HuH-7.5 (cell line): ENCODE measurements at regions not wholly inside any gene's neighbourhood (a gene's known extent, or its start where the extent isn't known, plus 50 kb on each side); places are given as distances from the start of the nearest gene placed in this dataset.

Experiments used
- DNase-seq: peaks from one replicate; pipeline ENCODE4 v3.0.0; 2011; ENCODE audit warnings: low spot score

DNA sequence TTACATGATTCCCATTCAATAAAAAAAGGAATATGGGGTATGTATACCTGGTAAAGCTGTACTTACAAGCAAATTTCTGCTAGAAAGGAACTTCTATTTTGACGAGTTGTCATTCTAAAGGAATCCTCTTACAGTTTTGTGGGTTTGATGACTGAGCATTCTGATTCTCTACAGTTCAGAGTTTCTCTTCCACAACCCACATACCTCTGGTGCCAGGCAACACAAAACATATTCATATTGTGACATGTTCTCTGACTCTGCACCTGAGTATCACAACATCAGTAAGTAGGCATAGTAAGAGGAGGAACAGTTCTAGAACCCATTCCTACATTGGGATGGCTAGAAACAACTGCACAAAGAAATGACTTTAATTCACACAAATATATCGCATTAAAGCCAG is 636.6 kb downstream of the MED13L start:
- no peak for DNase-seq

- no peak for DNase-seq
Observed at GRCh38 chr12:115639648-115640012, 637.9 kb downstream of the MED13L start.

DNA sequence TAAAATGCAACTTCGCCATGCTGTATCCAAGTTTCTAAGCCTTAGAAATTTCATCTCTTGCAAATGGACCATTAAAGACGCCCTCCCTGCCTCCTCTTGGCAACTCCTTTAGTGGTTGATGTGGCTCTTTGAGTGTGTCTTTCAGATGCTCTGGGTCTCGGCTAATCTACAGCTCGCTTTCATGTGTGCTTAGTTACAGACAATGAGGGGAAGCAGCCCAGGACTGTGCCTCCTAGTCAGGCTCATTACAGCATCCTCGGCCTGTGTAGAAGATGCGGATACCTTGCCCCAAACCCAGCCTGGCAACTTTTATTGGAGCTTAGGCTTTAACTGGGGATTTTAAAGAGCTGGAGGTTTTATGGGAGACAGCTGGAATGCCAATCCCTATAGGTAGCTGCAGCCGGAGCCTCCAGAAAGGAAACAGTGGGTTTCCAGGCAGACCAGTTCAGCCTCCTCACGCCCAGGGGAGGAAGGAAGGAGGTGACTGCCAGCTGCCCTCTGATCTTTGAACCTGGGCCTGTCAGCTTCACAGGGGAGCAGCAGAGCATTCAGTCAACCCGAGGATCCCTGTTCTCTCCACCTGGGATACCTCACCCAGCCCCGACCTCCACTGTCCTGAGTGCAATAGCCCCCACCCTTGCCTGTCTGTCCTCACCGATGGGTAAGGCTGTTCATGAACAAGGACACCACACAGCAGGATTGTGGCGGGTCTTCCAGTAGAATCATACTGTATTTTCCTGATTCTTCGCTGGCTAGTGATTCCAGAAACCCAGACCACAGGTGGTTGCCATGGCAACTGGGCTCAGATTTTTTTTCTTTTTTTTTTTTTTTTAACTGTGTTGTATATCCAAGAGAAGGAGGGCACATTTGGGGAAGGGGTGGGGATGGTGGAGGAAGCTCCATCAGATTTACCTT is 638.5 kb downstream of the MED13L start:
- no peak for DNase-seq

DNA sequence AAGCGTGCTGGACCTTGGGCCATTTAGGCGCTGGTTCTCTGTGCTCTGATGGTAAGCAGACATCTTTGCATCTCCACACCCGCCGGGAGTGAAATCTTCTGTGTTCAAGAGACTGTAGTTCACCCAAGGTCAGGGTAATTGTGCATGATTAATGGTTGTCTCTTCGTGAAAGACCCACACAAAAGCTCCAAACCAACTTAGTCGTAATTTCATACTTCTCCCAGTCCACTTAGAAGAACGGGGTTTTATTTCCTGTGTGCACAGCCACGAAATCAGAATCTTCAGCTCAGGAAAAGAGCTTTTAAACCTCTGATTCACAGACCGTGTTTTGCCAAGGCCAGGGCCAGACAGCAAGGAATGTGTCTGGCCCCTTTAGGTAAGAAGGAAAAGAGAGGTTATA is 640.9 kb downstream of the MED13L start:
- no peak for DNase-seq

DNA sequence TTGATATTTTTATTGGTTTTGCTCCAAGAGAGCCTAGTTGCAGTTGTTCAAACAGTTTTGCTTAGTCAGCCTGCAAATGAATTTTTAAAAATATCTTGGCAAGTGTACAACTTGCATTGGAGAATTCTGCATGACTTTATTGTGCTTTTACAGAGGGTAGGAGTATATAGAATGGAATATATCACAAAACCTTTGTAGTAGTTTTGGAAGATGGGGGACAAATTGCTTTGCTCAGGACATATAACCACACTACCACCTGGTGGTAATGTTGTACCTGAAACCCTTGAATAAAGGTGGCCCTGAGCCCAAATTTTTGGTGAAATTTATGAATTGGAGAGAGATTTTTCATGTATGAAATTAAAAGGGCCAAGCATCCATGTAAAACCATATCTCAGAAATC is 645.2 kb downstream of the MED13L start:
- DNase-seq: no peak

- DNase-seq: no peak
Observed at GRCh38 chr12:115630136-115630535, 647.4 kb downstream of the MED13L start.

GRCh38 chr12:115626210-115626609 is 651.3 kb downstream of the MED13L start:
- DNase-seq: no peak

GRCh38 chr12:115623764-115624334 is 653.6 kb downstream of the MED13L start:
- DNase-seq: no peak

DNA sequence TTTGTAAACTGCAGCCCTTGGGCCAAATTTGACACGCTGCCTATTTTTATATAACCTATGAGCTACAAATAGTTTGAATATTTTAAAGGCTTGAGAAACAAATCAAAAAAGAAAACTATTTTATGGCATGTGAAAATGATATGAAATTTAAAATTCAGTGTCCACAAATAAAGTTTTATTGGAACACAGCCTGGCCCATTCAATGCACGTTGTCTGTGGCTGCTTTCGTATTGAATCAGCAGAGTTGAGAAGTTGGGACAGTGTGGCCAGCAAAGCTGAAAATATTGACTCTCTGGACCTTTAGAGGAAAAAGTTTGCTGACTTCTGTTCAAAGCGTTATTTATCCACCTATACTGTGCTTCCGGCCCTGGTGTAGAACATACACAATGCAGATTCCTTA is 654.2 kb downstream of the MED13L start:
- DNase-seq: no peak

GRCh38 chr12:115620816-115621215 is 656.7 kb downstream of the MED13L start:
- DNase-seq: no peak

DNA sequence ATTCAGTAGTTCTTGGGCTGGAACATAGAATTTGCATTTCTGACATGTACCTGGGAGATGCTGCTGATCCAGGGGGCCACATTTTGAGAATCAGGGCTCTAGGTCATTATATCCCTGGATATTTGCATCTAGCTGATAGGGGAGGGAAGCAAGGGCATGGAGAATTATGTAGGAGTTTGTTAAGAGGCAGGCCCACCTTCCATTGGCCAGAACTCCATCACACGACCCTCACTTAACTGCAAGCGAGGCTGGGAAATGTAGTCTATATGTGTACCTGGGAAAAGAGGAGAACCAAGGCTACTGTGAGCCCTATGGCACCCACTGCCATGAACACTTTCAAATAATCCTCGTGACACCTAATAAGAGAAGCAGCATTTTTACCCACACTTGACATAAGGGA is 657.6 kb downstream of the MED13L start:
- DNase-seq: no peak

GRCh38 chr12:115619061-115619460 is 658.4 kb downstream of the MED13L start:
- DNase-seq: no peak

- DNase-seq: no peak
Observed at GRCh38 chr12:115618105-115618504, 659.4 kb downstream of the MED13L start.

DNA sequence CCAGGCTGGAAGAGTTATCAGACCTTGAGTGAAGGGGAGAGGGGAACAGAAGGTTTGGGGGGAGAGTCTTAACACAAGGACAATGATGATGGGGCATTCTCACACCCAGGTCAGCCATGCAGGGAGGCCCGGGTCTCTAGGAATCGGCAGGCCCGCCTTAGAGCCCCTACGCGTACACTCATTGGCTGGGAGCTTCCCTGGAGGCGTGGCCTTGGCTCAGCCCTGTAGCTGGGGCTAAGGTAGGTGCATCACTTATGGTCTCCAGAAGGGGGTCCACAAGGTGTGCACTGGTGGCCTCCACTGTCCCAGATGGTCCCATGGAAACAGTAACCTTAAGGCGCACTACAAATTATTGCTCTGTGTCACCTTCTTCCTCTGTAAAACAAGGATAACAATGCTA is 660.1 kb downstream of the MED13L start:
- no peak for DNase-seq

GRCh38 chr12:115611477-115611876 is 666.0 kb downstream of the MED13L start:
- no peak for DNase-seq

DNA sequence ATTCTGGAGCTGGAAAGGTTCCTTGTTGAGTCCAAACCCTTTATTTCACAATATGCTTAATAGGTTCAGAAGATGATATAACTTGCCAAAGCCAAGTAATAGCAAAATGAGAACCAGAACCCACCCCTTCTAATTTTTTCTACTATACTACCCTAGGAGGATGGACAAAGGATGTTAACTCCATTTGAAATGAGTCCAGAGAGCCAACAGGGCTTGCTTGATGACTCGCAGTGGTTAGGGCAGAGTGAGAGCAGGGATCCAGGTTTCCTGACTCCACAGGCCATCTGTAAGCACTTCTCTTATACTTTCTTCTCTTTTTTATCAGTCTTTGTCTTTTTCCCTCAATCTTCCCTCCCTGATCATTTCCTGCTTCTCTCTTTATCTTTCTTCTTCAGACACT is 668.1 kb downstream of the MED13L start:
- no peak for DNase-seq

DNA sequence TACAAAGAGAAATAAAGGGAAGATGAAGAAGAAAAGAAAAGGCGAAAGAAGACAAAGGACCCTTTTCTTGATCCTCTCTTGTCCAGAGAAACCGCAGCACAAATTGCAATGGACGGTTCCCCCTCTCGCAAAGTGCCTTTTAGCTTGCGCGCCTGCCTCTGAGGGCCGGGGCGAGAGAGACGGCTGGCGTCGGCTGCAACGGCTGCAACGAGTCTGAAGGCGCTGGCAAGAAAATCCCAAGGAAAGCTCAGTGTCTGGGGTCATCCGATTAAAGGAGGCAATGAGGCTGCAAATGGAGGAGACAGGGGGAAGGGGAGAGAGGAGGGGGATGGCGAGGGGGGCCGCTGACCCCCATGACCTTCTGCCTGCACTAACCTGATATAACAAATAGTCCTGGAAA is 671.5 kb downstream of the MED13L start:
- DNase-seq: no peak

- no peak for DNase-seq
Observed at GRCh38 chr12:115598871-115599811, 678.4 kb downstream of the MED13L start.

DNA sequence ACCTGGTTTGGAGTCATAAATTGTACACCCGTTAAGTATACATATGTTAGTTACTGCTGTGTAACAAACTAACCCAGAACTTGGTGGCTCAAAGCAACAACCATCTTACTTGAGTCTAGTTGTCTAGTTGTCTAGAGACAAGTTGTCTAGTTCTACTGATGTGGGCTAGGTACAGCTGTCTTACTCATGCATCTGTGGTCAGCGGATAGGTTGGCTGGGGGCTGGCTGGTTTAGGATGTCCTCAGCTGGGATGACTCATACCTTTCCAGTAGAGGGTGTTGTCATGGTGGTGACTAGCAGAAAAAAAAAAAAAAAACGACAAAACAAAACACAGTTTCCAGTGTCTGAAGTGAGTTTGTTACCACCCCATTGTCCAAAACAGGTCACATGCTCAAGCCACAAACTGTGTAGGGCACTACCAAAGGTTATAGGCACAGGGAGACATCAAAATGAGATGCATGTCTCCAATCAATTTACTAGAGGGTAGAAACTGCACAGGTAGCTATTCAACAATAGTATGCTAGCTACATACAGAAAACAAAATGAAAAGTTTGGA is 680.3 kb downstream of the MED13L start:
- DNase-seq: no peak

- DNase-seq: no peak
Observed at GRCh38 chr12:115588131-115588530, 689.4 kb downstream of the MED13L start.

GRCh38 chr12:115584156-115584555 is 693.3 kb downstream of the MED13L start:
- DNase-seq: no peak

DNA sequence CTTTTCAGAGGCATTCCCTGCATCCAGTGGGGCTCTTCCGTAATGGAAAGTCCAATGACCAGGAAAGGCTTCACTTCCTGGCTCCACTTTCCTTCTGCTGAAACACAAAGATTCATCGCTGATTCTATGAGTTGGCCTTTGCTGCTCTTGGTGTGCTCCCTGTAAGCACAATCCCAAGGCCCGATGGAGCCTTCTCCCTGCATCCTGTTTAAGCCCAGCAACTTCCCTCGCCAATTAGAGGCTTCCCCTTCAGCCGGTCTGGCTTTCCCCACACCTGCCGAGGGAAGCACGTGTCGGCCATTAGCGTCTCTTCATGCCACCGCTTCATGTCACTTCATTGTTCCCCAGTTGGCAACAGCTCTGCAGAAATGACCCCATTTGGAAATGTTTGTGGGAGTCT is 693.9 kb downstream of the MED13L start:
- no peak for DNase-seq
